ENCODE measurements at regions not wholly inside any gene's neighbourhood (a gene's known extent, or its start where the extent isn't known, plus 50 kb on each side); places are given as distances from the start of the nearest gene placed in this dataset.

- H3K9ac ChIP-seq (ENCODE audit: low read depth in 1 of 2, low read length in 2 of 2): no peak overlapping the region
- H3K27me3 ChIP-seq (ENCODE audit: control insufficient read depth in 1 of 2, insufficient read depth in 2 of 2, low read length in 2 of 2): peaks cover 41 to 45% of the 10 kb centered on the region in 2 donors
These were observed 66.1 kb upstream of the PAX2 start for GRCh38 chr10:100679327-100679726.

GRCh38 chr10:100683004-100683403 lies 62.4 kb upstream of the PAX2 start:
- Histone ChIP-seq H3K27ac (ENCODE audit: low read depth, low read length) (no peak overlapping the region), H3K9ac (ENCODE audit: low read depth in 1 of 2, low read length in 2 of 2) (no peak overlapping the region), H3K36me3 (ENCODE audit: control insufficient read depth in 1 of 2, insufficient read depth in 2 of 2, low read length in 2 of 2) (no peaks in the 10 kb centered on the region), H3K9me3 (ENCODE audit: control insufficient read depth in 1 of 2, low read length in 2 of 2) (no peaks in the 10 kb centered on the region), H3K4me1 (ENCODE audit: control insufficient read depth in 1 of 2, insufficient read depth in 2 of 2, low read length in 2 of 2) (no peaks in the 10 kb centered on the region), H3K27me3 (ENCODE audit: control insufficient read depth in 1 of 2, insufficient read depth in 2 of 2, low read length in 2 of 2) (peaks cover 70 to 73% of the 10 kb centered on the region in 2 donors), H3K4me3 (ENCODE audit: low read depth in 1 of 2, low read length in 2 of 2) (no peak overlapping the region)

More at GRCh38 chr10:100679327-100679726, 66.1 kb upstream of the PAX2 start:
- H3K4me3 ChIP-seq (ENCODE audit: low read depth in 1 of 2, low read length in 2 of 2): no peak overlapping the region
- no peak overlapping the region for H3K27ac ChIP-seq (ENCODE audit: low read depth, low read length)
- H3K4me1 ChIP-seq (ENCODE audit: control insufficient read depth in 1 of 2, insufficient read depth in 2 of 2, low read length in 2 of 2): no peaks in the 10 kb centered on the region
- no peaks in the 10 kb centered on the region for H3K9me3 ChIP-seq (ENCODE audit: control insufficient read depth in 1 of 2, low read length in 2 of 2)
- no peaks in the 10 kb centered on the region for H3K36me3 ChIP-seq (ENCODE audit: control insufficient read depth in 1 of 2, insufficient read depth in 2 of 2, low read length in 2 of 2)

GRCh38 chr10:100683545-100684300 lies 61.7 kb upstream of the PAX2 start:
- H3K27me3 ChIP-seq (ENCODE audit: control insufficient read depth in 1 of 2, insufficient read depth in 2 of 2, low read length in 2 of 2): peaks cover 75 to 78% of the 10 kb centered on the region in 2 donors
- H3K9me3 ChIP-seq (ENCODE audit: control insufficient read depth in 1 of 2, low read length in 2 of 2): no peaks in the 10 kb centered on the region
- no peak overlapping the region for H3K4me3 ChIP-seq (ENCODE audit: low read depth in 1 of 2, low read length in 2 of 2)
- H3K27ac ChIP-seq (ENCODE audit: low read depth, low read length): no peak overlapping the region
- H3K4me1 ChIP-seq (ENCODE audit: control insufficient read depth in 1 of 2, insufficient read depth in 2 of 2, low read length in 2 of 2): no peaks in the 10 kb centered on the region
- no peaks in the 10 kb centered on the region for H3K36me3 ChIP-seq (ENCODE audit: control insufficient read depth in 1 of 2, insufficient read depth in 2 of 2, low read length in 2 of 2)
- no peak overlapping the region for H3K9ac ChIP-seq (ENCODE audit: low read depth in 1 of 2, low read length in 2 of 2)

GRCh38 chr10:100684688-100685235 lies 60.6 kb upstream of the PAX2 start:
- no peak overlapping the region for H3K9ac ChIP-seq (ENCODE audit: low read depth in 1 of 2, low read length in 2 of 2)
- no peaks in the 10 kb centered on the region for H3K36me3 ChIP-seq (ENCODE audit: control insufficient read depth in 1 of 2, insufficient read depth in 2 of 2, low read length in 2 of 2)
- H3K27ac ChIP-seq (ENCODE audit: low read depth, low read length): no peak overlapping the region
- no peaks in the 10 kb centered on the region for H3K4me1 ChIP-seq (ENCODE audit: control insufficient read depth in 1 of 2, insufficient read depth in 2 of 2, low read length in 2 of 2)
- H3K27me3 ChIP-seq (ENCODE audit: control insufficient read depth in 1 of 2, insufficient read depth in 2 of 2, low read length in 2 of 2): peaks cover 74 to 82% of the 10 kb centered on the region in 2 donors
- H3K4me3 ChIP-seq (ENCODE audit: low read depth in 1 of 2, low read length in 2 of 2): no peak overlapping the region
- H3K9me3 ChIP-seq (ENCODE audit: control insufficient read depth in 1 of 2, low read length in 2 of 2): no peaks in the 10 kb centered on the region

GRCh38 chr10:100685331-100685730 lies 60.1 kb upstream of the PAX2 start:
- Histone ChIP-seq H3K9ac (ENCODE audit: low read depth in 1 of 2, low read length in 2 of 2) (no peak overlapping the region), H3K27ac (ENCODE audit: low read depth, low read length) (no peak overlapping the region), H3K9me3 (ENCODE audit: control insufficient read depth in 1 of 2, low read length in 2 of 2) (no peaks in the 10 kb centered on the region), H3K27me3 (ENCODE audit: control insufficient read depth in 1 of 2, insufficient read depth in 2 of 2, low read length in 2 of 2) (peaks cover 74 to 82% of the 10 kb centered on the region in 2 donors), H3K36me3 (ENCODE audit: control insufficient read depth in 1 of 2, insufficient read depth in 2 of 2, low read length in 2 of 2) (no peaks in the 10 kb centered on the region), H3K4me1 (ENCODE audit: control insufficient read depth in 1 of 2, insufficient read depth in 2 of 2, low read length in 2 of 2) (no peaks in the 10 kb centered on the region), H3K4me3 (ENCODE audit: low read depth in 1 of 2, low read length in 2 of 2) (no peak overlapping the region)

- no peaks in the 10 kb centered on the region for H3K9me3 ChIP-seq (ENCODE audit: control insufficient read depth in 1 of 2, low read length in 2 of 2)
- no peak overlapping the region for H3K4me3 ChIP-seq (ENCODE audit: low read depth in 1 of 2, low read length in 2 of 2)
- H3K4me1 ChIP-seq (ENCODE audit: control insufficient read depth in 1 of 2, insufficient read depth in 2 of 2, low read length in 2 of 2): no peaks in the 10 kb centered on the region
- peaks cover 70 to 86% of the 10 kb centered on the region in 2 donors for H3K27me3 ChIP-seq (ENCODE audit: control insufficient read depth in 1 of 2, insufficient read depth in 2 of 2, low read length in 2 of 2)
- no peak overlapping the region for H3K9ac ChIP-seq (ENCODE audit: low read depth in 1 of 2, low read length in 2 of 2)
- no peaks in the 10 kb centered on the region for H3K36me3 ChIP-seq (ENCODE audit: control insufficient read depth in 1 of 2, insufficient read depth in 2 of 2, low read length in 2 of 2)
- no peak overlapping the region for H3K27ac ChIP-seq (ENCODE audit: low read depth, low read length)
These were observed 58.0 kb upstream of the PAX2 start for GRCh38 chr10:100687143-100688003.

- Histone ChIP-seq H3K36me3 (ENCODE audit: control insufficient read depth in 1 of 2, insufficient read depth in 2 of 2, low read length in 2 of 2) (no peaks in the 10 kb centered on the region), H3K27ac (ENCODE audit: low read depth, low read length) (no peak overlapping the region), H3K4me3 (ENCODE audit: low read depth in 1 of 2, low read length in 2 of 2) (no peak overlapping the region), H3K9me3 (ENCODE audit: control insufficient read depth in 1 of 2, low read length in 2 of 2) (no peaks in the 10 kb centered on the region), H3K4me1 (ENCODE audit: control insufficient read depth in 1 of 2, insufficient read depth in 2 of 2, low read length in 2 of 2) (no peaks in the 10 kb centered on the region), H3K27me3 (ENCODE audit: control insufficient read depth in 1 of 2, insufficient read depth in 2 of 2, low read length in 2 of 2) (peaks cover 61 to 79% of the 10 kb centered on the region in 2 donors), H3K9ac (ENCODE audit: low read depth in 1 of 2, low read length in 2 of 2) (no peak overlapping the region)
These were observed 57.2 kb upstream of the PAX2 start for GRCh38 chr10:100688201-100688600.

GRCh38 chr10:100693821-100694220 lies 51.6 kb upstream of the PAX2 start:
- H3K9me3 ChIP-seq (ENCODE audit: control insufficient read depth in 1 of 2, low read length in 2 of 2): no peaks in the 10 kb centered on the region
- no peak overlapping the region for H3K4me3 ChIP-seq (ENCODE audit: low read depth in 1 of 2, low read length in 2 of 2)
- no peaks in the 10 kb centered on the region for H3K36me3 ChIP-seq (ENCODE audit: control insufficient read depth in 1 of 2, insufficient read depth in 2 of 2, low read length in 2 of 2)
- peaks cover 24 to 27% of the 10 kb centered on the region in 2 donors for H3K27me3 ChIP-seq (ENCODE audit: control insufficient read depth in 1 of 2, insufficient read depth in 2 of 2, low read length in 2 of 2)
- no peak overlapping the region for H3K9ac ChIP-seq (ENCODE audit: low read depth in 1 of 2, low read length in 2 of 2)
- no peaks in the 10 kb centered on the region for H3K4me1 ChIP-seq (ENCODE audit: control insufficient read depth in 1 of 2, insufficient read depth in 2 of 2, low read length in 2 of 2)
- no peak overlapping the region for H3K27ac ChIP-seq (ENCODE audit: low read depth, low read length)
